Naive thymus-derived CD4-positive, alpha-beta T cell (primary cell): ENCODE measurements at regions not wholly inside any gene's neighbourhood (a gene's known extent, or its start where the extent isn't known, plus 50 kb on each side); places are given as distances from the start of the nearest gene placed in this dataset.

Source experiments
- ATAC-seq: fragments of 150-1000 bp; cut with Tn5 transposase; 2 replicates; pipeline ENCODE4 v1.10.0; 2021; ENCODE audit warnings: mild to moderate bottlenecking, moderate library complexity
- CTCF ChIA-PET: fragments of 350-600 bp; sonication (Branson Sonifier 250); formaldehyde crosslinking; loops from one replicate; lab custom pipeline; 2021; ENCODE audit warnings: antibody characterized with exemption; lab: Charles Lee
- POLR2A ChIA-PET: fragments of 350-600 bp; sonication (Branson Sonifier 250); formaldehyde crosslinking; loops from one replicate; lab custom pipeline; 2021; ENCODE audit warnings: antibody characterized with exemption, inconsistent platforms; lab: Charles Lee
- DNase-seq, 9 donors: peaks; one replicate each; pipeline versions ENCODE4 v3.0.0 to v3.0.0-alpha.2; 2020 to 2022; ENCODE audit warnings: mixed read lengths in 1 of 9
- H3K27ac ChIP-seq: one replicate; pipeline ENCODE4 v1.7.0; 2013; ENCODE audit warnings: mild to moderate bottlenecking, low read depth, low read length, moderate library complexity
- H3K27me3 ChIP-seq, 2 donors: one replicate each; pipeline ENCODE4 v1.7.0; 2013; ENCODE audit warnings: low read length in 2 of 2, mild to moderate bottlenecking in 2 of 2, moderate library complexity in 2 of 2; ENCODE audit not compliant: control insufficient read depth in 2 of 2, insufficient read depth in 2 of 2
- H3K36me3 ChIP-seq, 3 experiments: 1 replicate in 2 of 3; 2 replicates in 1 of 3; pipeline ENCODE4 v1.7.0; 2013; ENCODE audit warnings: low read length in 3 of 3, mild to moderate bottlenecking in 3 of 3, moderate library complexity in 1 of 3; ENCODE audit not compliant: insufficient read depth in 3 of 3, control insufficient read depth in 2 of 3
- H3K4me1 ChIP-seq, 2 donors: one replicate each; pipeline ENCODE4 v1.7.0; 2013; ENCODE audit warnings: low read length in 2 of 2, mild to moderate bottlenecking in 2 of 2, moderate library complexity in 1 of 2; ENCODE audit not compliant: control insufficient read depth in 2 of 2, insufficient read depth in 2 of 2
- H3K4me3 ChIP-seq: 2 replicates; pipeline ENCODE4 v1.7.0; 2013; ENCODE audit warnings: mild to moderate bottlenecking, low read length
- H3K9me3 ChIP-seq, 3 experiments: 1 replicate in 2 of 3; 2 replicates in 1 of 3; pipeline ENCODE4 v1.7.0; 2013; ENCODE audit warnings: low read length in 3 of 3; ENCODE audit not compliant: control insufficient read depth in 2 of 3
- H3K27ac Mint-ChIP-seq, 9 donors: one replicate each; pipeline ENCODE4 v1.8.0; 2020 to 2022; ENCODE audit warnings: mixed read lengths in 9 of 9, mild to moderate bottlenecking in 8 of 9, moderate library complexity in 5 of 9, inconsistent platforms in 2 of 9
- H3K27me3 Mint-ChIP-seq, 5 donors: one replicate each; pipeline ENCODE4 v1.8.0; 2021 to 2022; ENCODE audit warnings: mixed read lengths in 5 of 5, mild to moderate bottlenecking in 1 of 5
- H3K36me3 Mint-ChIP-seq, 5 donors: one replicate each; pipeline ENCODE4 v1.8.0; 2020 to 2022; ENCODE audit warnings: mixed read lengths in 5 of 5, mild to moderate bottlenecking in 3 of 5, inconsistent platforms in 1 of 5
- H3K4me1 Mint-ChIP-seq, 7 donors: one replicate each; pipeline ENCODE4 v1.8.0; 2020 to 2022; ENCODE audit warnings: mixed read lengths in 7 of 7, mild to moderate bottlenecking in 3 of 7, inconsistent platforms in 1 of 7
- H3K4me3 Mint-ChIP-seq, 10 donors: one replicate each; pipeline ENCODE4 v1.8.0; 2020 to 2022; ENCODE audit warnings: mild to moderate bottlenecking in 10 of 10, mixed read lengths in 10 of 10, moderate library complexity in 6 of 10, inconsistent platforms in 2 of 10
- H3K9me3 Mint-ChIP-seq, 11 donors: one replicate each; pipeline ENCODE4 v1.8.0; 2020 to 2022; ENCODE audit warnings: mixed read lengths in 11 of 11, mild to moderate bottlenecking in 4 of 11, inconsistent platforms in 1 of 11, moderate library complexity in 1 of 11
- intact Hi-C, 2 donors: fragments of 100-400 bp; cut with micrococcal nuclease; formaldehyde crosslinking; loops; one replicate each; pipeline ENCODE4 v1.15.1; 2023

DNA sequence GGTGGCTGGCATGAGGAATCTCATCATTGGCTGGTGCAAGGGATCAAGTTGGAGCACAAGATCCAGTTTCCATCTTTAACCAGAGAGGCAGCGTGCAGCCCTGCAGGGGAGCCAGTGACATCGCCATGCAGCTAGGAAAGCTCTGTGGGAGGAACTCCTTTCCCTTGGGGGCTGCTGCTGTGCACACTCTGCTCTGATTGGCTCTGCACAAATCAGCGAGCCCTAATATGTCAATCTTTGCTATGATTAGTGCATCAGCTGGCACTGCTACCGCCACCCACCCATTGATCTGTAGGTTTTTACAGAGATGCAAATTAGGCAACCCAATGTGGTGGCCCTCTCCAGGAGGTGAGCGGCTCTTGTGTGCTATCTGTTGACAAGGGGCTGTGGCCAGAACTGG, 262.6 kb downstream of the PCNX1 start:
- Histone ChIP-seq H3K4me3 (no peak overlapping the region), H3K9me3 (no peaks in the 10 kb centered on the region), H3K36me3 (no peaks in the 10 kb centered on the region), H3K4me1 (peaks cover 0 to 3% of the 10 kb centered on the region in 2 donors), H3K27me3 (no peaks in the 10 kb centered on the region), H3K27ac (no peak overlapping the region)
- intact Hi-C loops = no loop called here
- no peak for ATAC-seq
- Mint-ChIP-seq H3K4me3 (peak overlapping the region in 2 of 10 donors; percentile 7 to 76), H3K4me1 (peaks cover 11 to 26% (median 14%) of the 10 kb centered on the region in 7 donors), H3K36me3 (no peaks in the 10 kb centered on the region), H3K27me3 (peaks cover 13 to 23% (median 21%) of the 10 kb centered on the region in 5 donors), H3K9me3 (no peaks in the 10 kb centered on the region), H3K27ac (no peak overlapping the region)
- no peak for DNase-seq
- CTCF ChIA-PET = no interaction called here
- POLR2A ChIA-PET = no interaction called here

DNA sequence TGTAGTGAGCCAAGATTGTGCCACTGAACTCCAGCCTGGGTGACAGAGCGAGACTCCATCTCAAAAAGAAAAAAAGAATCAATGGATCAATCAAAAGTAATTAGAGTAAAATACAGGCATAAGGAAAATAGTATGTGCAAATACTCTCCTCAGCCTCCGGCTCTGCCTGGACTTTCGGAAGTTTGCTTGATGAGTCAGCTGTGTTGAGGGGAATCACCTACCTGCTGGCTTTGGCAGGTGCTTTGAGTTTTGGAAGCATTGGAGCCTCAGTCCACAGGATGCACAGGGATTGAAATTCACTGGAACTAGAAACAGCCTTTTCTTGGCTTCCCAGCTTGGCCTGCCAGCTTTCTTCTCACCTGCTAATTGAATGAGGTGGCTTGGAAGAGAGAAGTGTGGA, 268.2 kb downstream of the PCNX1 start:
- H3K27ac Mint-ChIP-seq = no peak overlapping the region
- no peaks in the 10 kb centered on the region for H3K36me3 Mint-ChIP-seq
- H3K4me3 Mint-ChIP-seq = no peak overlapping the region
- intact Hi-C loops = no loop called here
- CTCF ChIA-PET = no interaction called here
- peaks cover 5 to 15% (median 11%) of the 10 kb centered on the region in 5 donors for H3K27me3 Mint-ChIP-seq
- H3K9me3 Mint-ChIP-seq = peaks cover 0 to 1% (median 0%) of the 10 kb centered on the region in 11 donors
- POLR2A ChIA-PET = no interaction called here
- ATAC-seq (no peak), DNase-seq (no peak)
- H3K4me1 Mint-ChIP-seq = peaks cover 0 to 2% (median 0%) of the 10 kb centered on the region in 7 donors
- no peaks in the 10 kb centered on the region for H3K27me3 ChIP-seq
- H3K4me1 ChIP-seq = no peaks in the 10 kb centered on the region
- no peaks in the 10 kb centered on the region for H3K36me3 ChIP-seq
- H3K27ac ChIP-seq = no peak overlapping the region
- no peaks in the 10 kb centered on the region for H3K9me3 ChIP-seq
- no peak overlapping the region for H3K4me3 ChIP-seq

DNA sequence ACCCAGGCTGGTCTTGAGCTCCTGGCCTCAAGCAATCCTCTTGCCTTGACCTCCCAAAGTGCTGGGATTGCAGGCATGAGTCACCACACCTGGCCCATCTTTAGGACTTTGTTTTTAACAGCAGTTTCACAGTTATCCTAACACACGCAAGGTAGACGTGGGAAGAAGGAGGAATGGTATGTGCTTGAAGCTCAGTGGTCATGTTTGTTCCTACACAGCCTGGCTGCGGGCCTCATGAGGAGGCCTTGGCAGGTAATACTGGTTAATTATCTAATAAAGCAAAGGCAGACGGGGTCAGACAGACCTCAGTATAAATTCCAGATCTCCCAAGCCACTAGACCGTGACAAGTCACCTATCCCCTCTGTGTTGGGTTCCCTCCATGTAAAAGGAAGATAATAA, 271.8 kb downstream of the PCNX1 start:
- peaks cover 0 to 1% (median 0%) of the 10 kb centered on the region in 11 donors for H3K9me3 Mint-ChIP-seq
- H3K27me3 Mint-ChIP-seq = peaks cover 0 to 11% (median 3%) of the 10 kb centered on the region in 5 donors
- H3K36me3 Mint-ChIP-seq = no peaks in the 10 kb centered on the region
- no peak overlapping the region for H3K27ac Mint-ChIP-seq
- no peak overlapping the region for H3K27ac ChIP-seq
- intact Hi-C loops = no loop called here
- DNase-seq (no peak), ATAC-seq (no peak)
- POLR2A ChIA-PET = no interaction called here
- CTCF ChIA-PET = no interaction called here
- peaks cover 0 to 4% (median 0%) of the 10 kb centered on the region in 7 donors for H3K4me1 Mint-ChIP-seq
- H3K9me3 ChIP-seq = no peaks in the 10 kb centered on the region
- no peaks in the 10 kb centered on the region for H3K27me3 ChIP-seq
- H3K4me3 ChIP-seq = no peak overlapping the region
- H3K4me3 Mint-ChIP-seq = no peak overlapping the region
- H3K4me1 ChIP-seq = no peaks in the 10 kb centered on the region
- H3K36me3 ChIP-seq = no peaks in the 10 kb centered on the region

DNA sequence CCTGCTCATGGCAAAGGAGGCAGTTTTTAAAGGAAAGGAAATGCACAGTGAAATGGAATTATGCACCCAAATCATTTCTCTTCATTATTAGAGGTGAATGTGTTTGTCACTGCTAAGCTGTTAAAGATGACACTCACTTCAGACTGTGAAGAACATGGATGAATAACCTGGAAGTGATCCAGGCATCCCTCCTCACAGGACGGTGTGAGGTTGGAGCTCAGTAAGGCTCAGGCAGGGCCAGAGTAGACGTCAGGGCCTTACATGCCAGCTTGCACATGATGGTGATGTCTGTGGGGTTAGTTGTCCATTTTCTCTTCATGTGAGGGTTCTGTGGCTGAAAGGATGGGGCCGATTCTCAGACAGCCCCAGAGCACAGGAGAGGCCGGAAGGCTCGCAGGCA, 273.1 kb downstream of the PCNX1 start:
- H3K9me3 Mint-ChIP-seq = peaks cover 0 to 1% (median 0%) of the 10 kb centered on the region in 11 donors
- H3K36me3 Mint-ChIP-seq = no peaks in the 10 kb centered on the region
- peaks cover 0 to 4% (median 0%) of the 10 kb centered on the region in 7 donors for H3K4me1 Mint-ChIP-seq
- no peaks in the 10 kb centered on the region for H3K9me3 ChIP-seq
- H3K27ac Mint-ChIP-seq = no peak overlapping the region
- H3K4me1 ChIP-seq = no peaks in the 10 kb centered on the region
- DNase-seq (no peak), ATAC-seq (no peak)
- H3K4me3 ChIP-seq = no peak overlapping the region
- no peak overlapping the region for H3K4me3 Mint-ChIP-seq
- no peaks in the 10 kb centered on the region for H3K27me3 ChIP-seq
- no peaks in the 10 kb centered on the region for H3K36me3 ChIP-seq
- ChIA-PET POLR2A (no interaction called here), CTCF (no interaction called here)
- intact Hi-C loops = no loop called here
- peaks cover 0 to 11% (median 5%) of the 10 kb centered on the region in 5 donors for H3K27me3 Mint-ChIP-seq
- no peak overlapping the region for H3K27ac ChIP-seq

DNA sequence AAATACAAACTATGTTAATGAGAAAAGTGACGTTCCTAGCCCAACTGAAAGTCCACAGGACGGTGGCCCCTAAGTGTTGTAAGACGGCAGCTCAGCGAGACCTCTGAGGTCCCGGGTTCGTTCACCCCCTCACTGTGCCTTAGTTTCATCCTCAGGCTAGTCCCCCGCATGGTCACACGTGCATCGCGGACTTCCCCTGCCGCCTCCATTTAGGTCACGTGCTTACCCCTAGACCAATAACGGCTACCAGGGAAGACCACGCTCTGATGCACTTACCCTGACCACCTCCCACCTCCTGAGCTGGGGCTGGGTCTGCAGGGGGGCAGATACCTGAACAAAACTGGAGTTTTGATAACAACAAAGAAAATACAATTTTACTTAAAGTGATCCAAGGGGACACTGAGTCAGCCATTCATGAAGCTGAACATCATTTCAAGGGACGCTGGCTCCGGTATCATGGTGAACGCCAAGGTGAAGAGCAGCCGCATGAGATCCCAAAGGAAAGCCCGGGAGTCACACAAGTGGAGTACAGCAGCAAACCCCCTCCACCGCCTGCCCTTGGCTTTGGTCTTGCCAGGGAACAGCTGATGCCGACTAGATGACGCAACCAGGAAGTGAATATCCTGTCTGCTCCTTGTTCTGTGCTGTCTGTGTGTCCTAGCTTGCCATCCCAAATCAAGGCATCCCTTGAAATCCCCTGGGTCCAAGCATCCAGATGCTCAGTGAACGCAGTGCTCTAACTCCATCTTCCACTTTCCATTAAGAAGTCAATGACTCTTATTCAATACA, 274.1 kb downstream of the PCNX1 start:
- Histone ChIP-seq H3K4me3 (no peak overlapping the region), H3K9me3 (no peaks in the 10 kb centered on the region), H3K4me1 (no peaks in the 10 kb centered on the region), H3K27me3 (no peaks in the 10 kb centered on the region), H3K36me3 (no peaks in the 10 kb centered on the region), H3K27ac (no peak overlapping the region)
- peaks cover 0 to 1% (median 0%) of the 10 kb centered on the region in 5 donors for H3K36me3 Mint-ChIP-seq
- H3K4me3 Mint-ChIP-seq = no peak overlapping the region
- peaks cover 0 to 4% (median 0%) of the 10 kb centered on the region in 7 donors for H3K4me1 Mint-ChIP-seq
- H3K27ac Mint-ChIP-seq = no peak overlapping the region
- H3K9me3 Mint-ChIP-seq = peaks cover 0 to 3% (median 1%) of the 10 kb centered on the region in 11 donors
- ChIA-PET CTCF (no interaction called here), POLR2A (no interaction called here)
- intact Hi-C loops = no loop called here
- DNase-seq (no peak), ATAC-seq (no peak)
- H3K27me3 Mint-ChIP-seq = peaks cover 0 to 13% (median 5%) of the 10 kb centered on the region in 5 donors

DNA sequence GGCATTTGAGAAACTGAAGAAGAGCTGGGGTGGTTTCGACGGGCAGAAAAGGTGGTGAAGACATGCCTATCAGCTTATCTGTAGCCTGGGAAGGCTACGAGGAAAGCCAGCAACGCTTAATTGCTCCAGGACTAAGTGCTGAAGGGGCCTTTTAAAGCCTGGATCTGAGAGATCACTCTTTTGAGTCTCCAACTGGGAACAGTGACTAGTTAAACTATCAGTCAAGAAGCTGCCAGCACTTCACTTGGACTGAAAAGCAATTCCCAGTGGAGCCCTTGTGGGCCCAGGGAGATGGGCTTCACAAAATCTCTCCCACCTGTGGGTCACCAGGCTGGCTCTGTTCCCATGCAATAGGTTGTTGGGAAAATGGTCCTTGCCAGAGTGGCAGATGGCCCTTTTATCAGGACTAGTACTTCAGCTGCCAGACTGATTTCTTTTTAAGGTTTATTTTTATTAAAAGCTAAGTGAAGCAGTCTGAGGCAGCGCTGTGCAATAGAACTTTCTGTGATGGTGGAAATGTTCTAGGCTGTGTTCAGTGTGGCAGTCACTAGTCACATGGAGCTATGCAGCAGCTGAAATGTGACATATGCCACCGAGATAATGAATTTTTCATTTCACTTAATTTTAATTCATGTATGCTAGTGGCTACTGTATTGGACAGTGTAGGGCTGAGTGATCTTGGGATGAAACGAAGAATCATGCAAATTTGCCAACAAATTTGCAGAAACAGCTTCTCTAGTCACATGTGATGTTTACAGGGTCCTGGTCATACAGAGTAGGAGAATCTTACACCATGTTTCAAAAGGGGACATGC, 276.8 kb downstream of the PCNX1 start:
- Histone ChIP-seq H3K4me1 (no peaks in the 10 kb centered on the region), H3K36me3 (no peaks in the 10 kb centered on the region), H3K9me3 (no peaks in the 10 kb centered on the region), H3K27ac (no peak overlapping the region), H3K27me3 (no peaks in the 10 kb centered on the region), H3K4me3 (no peak overlapping the region)
- H3K4me3 Mint-ChIP-seq = no peak overlapping the region
- ChIA-PET CTCF (interaction anchor here (0.7 kb wide), 1 partner anchor 67 kb away, joined by 4 read pairs; no protein-coding TSS in a partner anchor), POLR2A (no interaction called here)
- no peak overlapping the region for H3K27ac Mint-ChIP-seq
- peaks cover 0 to 5% (median 1%) of the 10 kb centered on the region in 11 donors for H3K9me3 Mint-ChIP-seq
- peaks cover 0 to 3% (median 0%) of the 10 kb centered on the region in 5 donors for H3K36me3 Mint-ChIP-seq
- H3K27me3 Mint-ChIP-seq = peaks cover 0 to 18% (median 9%) of the 10 kb centered on the region in 5 donors
- DNase-seq (no peak), ATAC-seq (no peak)
- intact Hi-C loops = no loop called here
- peaks cover 0 to 2% (median 0%) of the 10 kb centered on the region in 7 donors for H3K4me1 Mint-ChIP-seq
